ENCODE measurements at regions not wholly inside any gene's neighbourhood (a gene's known extent, or its start where the extent isn't known, plus 50 kb on each side); places are given as distances from the start of the nearest gene placed in this dataset.

DNA sequence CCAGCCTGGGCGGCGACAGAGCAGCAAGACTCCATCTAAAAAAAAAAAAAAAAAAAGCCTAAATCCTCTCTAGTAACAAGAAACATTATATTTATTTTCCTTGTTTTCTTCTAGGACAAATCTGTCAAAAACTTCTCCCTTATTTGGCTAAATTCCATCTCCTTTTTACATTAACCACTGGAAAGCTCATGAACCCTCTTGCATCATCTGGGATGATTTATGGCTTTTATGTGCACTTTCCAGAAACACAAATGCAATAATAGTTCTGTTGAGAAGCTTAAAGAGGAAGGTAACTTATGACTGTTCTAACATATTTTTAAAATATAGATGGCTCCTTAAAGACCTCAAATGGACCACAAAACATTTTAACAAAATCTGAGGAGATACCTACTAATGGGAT lies 526.1 kb upstream of the SPTLC3 start:
- no peak overlapping the region for H3K4me3 ChIP-seq (ENCODE audit: low read length)
- H3K27me3 ChIP-seq (ENCODE audit: control insufficient read depth, insufficient read depth, low read length), result no peaks in the 10 kb centered on the region
- H3K27ac ChIP-seq (ENCODE audit: low read length), result no peak overlapping the region
- no peaks in the 10 kb centered on the region for H3K9me3 ChIP-seq (ENCODE audit: control insufficient read depth, low read depth, low read length)
- no peaks in the 10 kb centered on the region for H3K4me1 ChIP-seq (ENCODE audit: control insufficient read depth, insufficient read depth, low read length)
- no CpG with 5 or more reads among the region's 2 CpGs for WGBS (ENCODE audit: insufficient coverage, low lambda C conversion rate)
- H3K36me3 ChIP-seq (ENCODE audit: control insufficient read depth, insufficient read depth, low read length), result no peaks in the 10 kb centered on the region
- DNase-seq, result no peak

DNA sequence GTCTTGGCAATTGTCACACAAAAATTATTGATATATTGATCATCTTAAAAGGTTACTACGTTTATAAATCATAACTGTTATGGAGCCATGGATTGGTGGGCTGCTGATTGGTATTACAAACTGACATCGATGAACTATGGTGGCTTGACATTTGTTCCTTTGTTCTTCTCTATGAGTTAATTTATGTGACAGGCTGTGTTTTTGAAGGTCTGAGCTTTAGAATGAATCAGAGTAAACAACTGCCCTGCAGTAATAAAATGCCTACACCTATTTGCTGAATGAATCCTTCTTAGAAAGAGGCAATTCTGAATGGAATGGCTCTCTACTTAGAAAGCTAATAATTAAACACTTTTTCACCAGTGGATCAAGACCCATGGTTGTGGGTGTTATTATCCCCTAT lies 506.3 kb upstream of the SPTLC3 start:
- 57% methylated on average over 1 of the region's 2 CpGs for WGBS (ENCODE audit: insufficient coverage, low lambda C conversion rate)
- Histone ChIP-seq H3K4me1 (ENCODE audit: control insufficient read depth, insufficient read depth, low read length) (no peaks in the 10 kb centered on the region), H3K27me3 (ENCODE audit: control insufficient read depth, insufficient read depth, low read length) (no peaks in the 10 kb centered on the region), H3K4me3 (ENCODE audit: low read length) (no peak overlapping the region), H3K27ac (ENCODE audit: low read length) (no peak overlapping the region), H3K36me3 (ENCODE audit: control insufficient read depth, insufficient read depth, low read length) (no peaks in the 10 kb centered on the region), H3K9me3 (ENCODE audit: control insufficient read depth, low read depth, low read length) (no peaks in the 10 kb centered on the region)
- DNase-seq, result no peak

DNA sequence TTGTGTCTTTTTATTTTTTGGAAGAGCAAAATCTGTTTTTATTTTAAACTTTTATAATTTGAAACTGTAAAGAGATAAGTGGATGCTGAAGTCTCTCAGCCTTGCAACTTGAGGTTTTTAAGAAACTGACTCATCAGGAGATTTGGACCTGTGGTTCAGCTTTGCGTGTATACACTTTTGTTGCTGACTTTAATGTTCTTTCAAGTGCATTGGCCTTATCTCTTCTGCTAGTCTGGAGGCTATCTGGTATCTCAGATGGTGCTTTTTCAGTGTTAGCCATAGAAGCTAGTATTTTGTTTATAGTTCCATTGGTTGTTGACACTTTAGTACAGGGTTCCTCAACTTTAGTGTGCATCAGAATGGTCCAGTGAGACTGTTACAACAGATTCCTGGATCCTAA lies 504.0 kb upstream of the SPTLC3 start:
- Histone ChIP-seq H3K27ac (ENCODE audit: low read length) (no peak overlapping the region), H3K27me3 (ENCODE audit: control insufficient read depth, insufficient read depth, low read length) (no peaks in the 10 kb centered on the region), H3K4me1 (ENCODE audit: control insufficient read depth, insufficient read depth, low read length) (no peaks in the 10 kb centered on the region), H3K36me3 (ENCODE audit: control insufficient read depth, insufficient read depth, low read length) (no peaks in the 10 kb centered on the region), H3K4me3 (ENCODE audit: low read length) (no peak overlapping the region), H3K9me3 (ENCODE audit: control insufficient read depth, low read depth, low read length) (no peaks in the 10 kb centered on the region)
- no CpG with 5 or more reads among the region's 1 CpG for WGBS (ENCODE audit: insufficient coverage, low lambda C conversion rate)
- DNase-seq, result no peak

DNA sequence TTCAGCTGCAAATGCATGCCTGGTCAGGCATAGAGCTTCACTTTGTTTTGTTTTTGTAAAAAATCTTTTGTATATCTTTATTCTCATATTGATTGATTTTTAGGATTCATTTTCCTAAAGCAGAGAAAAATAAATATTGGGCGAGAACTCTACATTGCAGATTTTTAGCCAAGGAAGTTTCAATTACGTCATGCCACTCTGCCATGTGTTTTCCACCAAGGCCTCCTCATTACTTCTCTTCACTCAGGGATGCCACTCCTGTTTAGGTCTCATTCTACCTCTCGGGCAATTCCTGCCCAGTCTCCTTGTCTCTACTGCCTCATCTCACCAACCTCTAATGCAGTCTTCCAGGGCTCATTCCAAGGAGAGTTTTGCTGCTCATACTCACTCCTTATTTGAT lies 497.3 kb upstream of the SPTLC3 start:
- DNase-seq, result no peak
- H3K36me3 ChIP-seq (ENCODE audit: control insufficient read depth, insufficient read depth, low read length), result no peaks in the 10 kb centered on the region
- H3K4me3 ChIP-seq (ENCODE audit: low read length), result no peak overlapping the region
- no peaks in the 10 kb centered on the region for H3K27me3 ChIP-seq (ENCODE audit: control insufficient read depth, insufficient read depth, low read length)
- H3K27ac ChIP-seq (ENCODE audit: low read length), result no peak overlapping the region
- H3K9me3 ChIP-seq (ENCODE audit: control insufficient read depth, low read depth, low read length), result no peaks in the 10 kb centered on the region
- no peaks in the 10 kb centered on the region for H3K4me1 ChIP-seq (ENCODE audit: control insufficient read depth, insufficient read depth, low read length)
- WGBS (ENCODE audit: insufficient coverage, low lambda C conversion rate), result 100% methylated on average over 1 of the region's 3 CpGs

DNA sequence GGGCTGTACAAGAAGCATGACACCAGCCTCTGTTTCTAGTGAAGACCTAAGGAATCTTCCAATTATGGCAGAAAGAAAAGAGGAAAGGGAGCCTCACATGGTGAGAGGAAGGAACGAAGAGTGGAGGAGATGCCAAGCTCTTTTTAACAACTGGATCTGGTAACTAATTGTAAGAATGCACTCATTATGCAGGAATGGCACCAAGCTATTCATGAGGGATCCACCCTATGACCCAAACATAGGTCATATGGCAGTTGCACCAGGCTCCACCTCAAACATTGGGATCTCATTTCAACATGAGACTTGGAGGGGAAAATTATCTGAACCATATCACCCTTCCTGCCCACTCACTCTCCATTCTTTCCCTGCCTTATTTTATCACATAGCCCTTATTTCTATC lies 496.0 kb upstream of the SPTLC3 start:
- DNase-seq, result no peak
- no CpG with 5 or more reads among the region's 1 CpG for WGBS (ENCODE audit: insufficient coverage, low lambda C conversion rate)
- no peak overlapping the region for H3K27ac ChIP-seq (ENCODE audit: low read length)
- H3K4me3 ChIP-seq (ENCODE audit: low read length), result no peak overlapping the region
- no peaks in the 10 kb centered on the region for H3K4me1 ChIP-seq (ENCODE audit: control insufficient read depth, insufficient read depth, low read length)
- H3K9me3 ChIP-seq (ENCODE audit: control insufficient read depth, low read depth, low read length), result no peaks in the 10 kb centered on the region
- no peaks in the 10 kb centered on the region for H3K27me3 ChIP-seq (ENCODE audit: control insufficient read depth, insufficient read depth, low read length)
- H3K36me3 ChIP-seq (ENCODE audit: control insufficient read depth, insufficient read depth, low read length), result no peaks in the 10 kb centered on the region

DNA sequence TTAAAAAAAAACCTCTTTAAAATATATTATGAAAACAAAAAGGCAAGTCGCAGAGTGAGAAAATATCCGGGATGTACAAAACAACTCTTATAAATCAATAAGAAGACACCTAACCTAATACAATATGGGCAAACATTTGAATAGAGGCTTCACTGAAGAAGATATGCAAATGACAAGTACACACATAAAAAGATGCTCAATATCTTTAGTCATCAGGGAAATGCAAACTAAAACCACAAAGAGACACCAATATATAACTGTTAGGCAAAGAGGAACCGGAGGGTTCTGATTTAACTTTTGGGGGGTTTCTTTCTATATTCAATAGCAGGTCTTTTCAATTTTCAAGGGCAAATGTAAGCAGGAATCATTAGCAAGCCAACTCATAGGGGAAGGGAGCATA lies 480.7 kb upstream of the SPTLC3 start:
- H3K27ac ChIP-seq (ENCODE audit: low read length), result no peak overlapping the region

DNA sequence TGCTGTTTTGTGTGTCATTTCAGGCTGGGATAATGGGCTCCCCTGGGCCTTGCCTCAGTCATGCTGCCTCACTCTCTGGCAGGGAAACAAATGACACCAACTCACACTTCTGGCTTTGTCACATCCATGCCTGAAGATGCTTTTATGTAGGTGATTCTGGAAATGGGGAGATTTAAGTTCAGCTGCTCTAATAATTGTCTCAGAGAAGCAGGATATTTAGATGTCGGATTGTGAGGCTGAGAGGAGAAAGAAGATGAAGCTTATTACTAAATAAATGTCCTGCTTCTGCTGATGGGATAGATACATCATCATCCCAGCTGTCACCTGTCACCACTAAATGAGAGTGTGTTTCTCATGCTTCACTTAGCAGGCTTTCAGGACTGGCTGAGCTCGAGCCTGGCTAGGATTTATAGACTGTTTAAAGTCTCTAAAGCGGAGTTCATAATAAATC lies 480.2 kb upstream of the SPTLC3 start:
- no peaks in the 10 kb centered on the region for H3K36me3 ChIP-seq (ENCODE audit: control insufficient read depth, insufficient read depth, low read length)
- no peaks in the 10 kb centered on the region for H3K9me3 ChIP-seq (ENCODE audit: control insufficient read depth, low read depth, low read length)
- H3K27ac ChIP-seq (ENCODE audit: low read length), result no peak overlapping the region
- no peak overlapping the region for H3K4me3 ChIP-seq (ENCODE audit: low read length)
- no CpG with 5 or more reads among the region's 3 CpGs for WGBS (ENCODE audit: insufficient coverage, low lambda C conversion rate)
- H3K27me3 ChIP-seq (ENCODE audit: control insufficient read depth, insufficient read depth, low read length), result no peaks in the 10 kb centered on the region
- H3K4me1 ChIP-seq (ENCODE audit: control insufficient read depth, insufficient read depth, low read length), result no peaks in the 10 kb centered on the region
- DNase-seq, result no peak

More for the DNA sequence above, 480.7 kb upstream of the SPTLC3 start:
- no peaks in the 10 kb centered on the region for H3K27me3 ChIP-seq (ENCODE audit: control insufficient read depth, insufficient read depth, low read length)
- WGBS (ENCODE audit: insufficient coverage, low lambda C conversion rate), result no CpG with 5 or more reads among the region's 3 CpGs
- no peak overlapping the region for H3K4me3 ChIP-seq (ENCODE audit: low read length)
- H3K9me3 ChIP-seq (ENCODE audit: control insufficient read depth, low read depth, low read length), result no peaks in the 10 kb centered on the region
- no peaks in the 10 kb centered on the region for H3K36me3 ChIP-seq (ENCODE audit: control insufficient read depth, insufficient read depth, low read length)
- no peaks in the 10 kb centered on the region for H3K4me1 ChIP-seq (ENCODE audit: control insufficient read depth, insufficient read depth, low read length)
- DNase-seq, result no peak

DNA sequence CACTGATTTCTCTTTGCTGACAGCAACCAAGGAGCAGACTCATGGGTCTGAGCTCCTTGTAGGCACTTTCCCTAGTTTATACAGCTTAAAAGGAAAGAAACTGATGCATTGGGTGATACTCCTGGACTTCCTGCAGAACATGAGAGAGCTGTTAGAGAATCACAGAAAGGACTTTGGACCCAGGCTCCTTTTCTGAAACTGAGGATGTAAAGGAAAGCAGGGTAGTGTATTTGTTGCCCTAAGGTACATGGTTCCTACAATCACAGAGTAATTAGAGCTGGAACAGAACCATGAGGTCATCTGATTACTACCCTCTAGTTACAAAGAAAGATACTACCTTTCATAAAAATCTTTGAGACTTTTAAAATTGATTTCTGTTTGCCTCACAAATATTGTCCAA lies 477.1 kb upstream of the SPTLC3 start:
- H3K27ac ChIP-seq (ENCODE audit: low read length), result no peak overlapping the region
- no peaks in the 10 kb centered on the region for H3K27me3 ChIP-seq (ENCODE audit: control insufficient read depth, insufficient read depth, low read length)
- H3K36me3 ChIP-seq (ENCODE audit: control insufficient read depth, insufficient read depth, low read length), result no peaks in the 10 kb centered on the region
- H3K9me3 ChIP-seq (ENCODE audit: control insufficient read depth, low read depth, low read length), result no peaks in the 10 kb centered on the region
- H3K4me1 ChIP-seq (ENCODE audit: control insufficient read depth, insufficient read depth, low read length), result no peaks in the 10 kb centered on the region
- no peak overlapping the region for H3K4me3 ChIP-seq (ENCODE audit: low read length)
- no peak for DNase-seq

DNA sequence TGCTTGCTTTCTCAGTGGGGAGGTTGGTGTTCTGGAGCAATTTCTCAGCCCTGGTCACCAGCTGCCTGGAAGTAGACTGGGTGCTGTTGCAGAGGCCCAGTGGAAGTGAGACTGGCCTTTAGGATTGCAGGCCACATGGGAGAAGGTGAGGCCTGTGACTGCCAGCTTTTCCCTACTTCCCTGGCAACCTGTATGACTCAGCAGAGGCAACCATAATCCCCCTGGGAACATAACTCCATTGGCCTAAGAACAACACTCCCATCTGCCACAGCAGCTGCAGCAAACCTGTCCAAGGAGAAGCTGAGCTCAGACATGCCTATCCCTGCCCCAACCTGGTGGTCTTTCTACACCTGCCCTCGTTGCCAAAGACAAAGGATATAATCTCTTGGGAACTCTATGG lies 473.5 kb upstream of the SPTLC3 start:
- Histone ChIP-seq H3K27ac (ENCODE audit: low read length) (no peak overlapping the region), H3K4me3 (ENCODE audit: low read length) (no peak overlapping the region), H3K36me3 (ENCODE audit: control insufficient read depth, insufficient read depth, low read length) (no peaks in the 10 kb centered on the region), H3K9me3 (ENCODE audit: control insufficient read depth, low read depth, low read length) (no peaks in the 10 kb centered on the region), H3K27me3 (ENCODE audit: control insufficient read depth, insufficient read depth, low read length) (no peaks in the 10 kb centered on the region), H3K4me1 (ENCODE audit: control insufficient read depth, insufficient read depth, low read length) (no peaks in the 10 kb centered on the region)
- WGBS (ENCODE audit: insufficient coverage, low lambda C conversion rate), result no CpG with 5 or more reads among the region's 1 CpG
- no peak for DNase-seq

DNA sequence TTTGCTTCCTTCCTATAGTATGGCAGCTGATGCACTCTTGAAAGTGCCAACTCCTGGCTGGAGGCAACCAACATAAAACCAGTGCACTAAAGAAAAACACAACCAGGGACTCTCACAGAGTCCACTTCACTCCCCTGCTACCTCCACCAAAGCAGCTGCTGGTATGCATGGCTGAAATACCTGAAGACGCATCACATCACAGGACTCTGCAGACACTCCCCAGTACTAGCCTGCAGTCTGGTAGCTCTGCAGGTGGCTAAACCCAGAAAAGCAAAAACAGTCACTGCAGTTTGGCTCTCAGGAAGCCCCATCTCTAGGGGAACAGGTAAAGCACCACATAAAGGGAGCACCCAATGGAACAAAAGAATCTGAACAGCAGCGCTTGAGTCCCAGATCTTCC lies 473.0 kb upstream of the SPTLC3 start:
- no CpG with 5 or more reads among the region's 2 CpGs for WGBS (ENCODE audit: insufficient coverage, low lambda C conversion rate)
- no peaks in the 10 kb centered on the region for H3K9me3 ChIP-seq (ENCODE audit: control insufficient read depth, low read depth, low read length)
- H3K4me3 ChIP-seq (ENCODE audit: low read length), result no peak overlapping the region
- H3K36me3 ChIP-seq (ENCODE audit: control insufficient read depth, insufficient read depth, low read length), result no peaks in the 10 kb centered on the region
- no peak overlapping the region for H3K27ac ChIP-seq (ENCODE audit: low read length)
- no peaks in the 10 kb centered on the region for H3K4me1 ChIP-seq (ENCODE audit: control insufficient read depth, insufficient read depth, low read length)
- DNase-seq, result no peak
- no peaks in the 10 kb centered on the region for H3K27me3 ChIP-seq (ENCODE audit: control insufficient read depth, insufficient read depth, low read length)

DNA sequence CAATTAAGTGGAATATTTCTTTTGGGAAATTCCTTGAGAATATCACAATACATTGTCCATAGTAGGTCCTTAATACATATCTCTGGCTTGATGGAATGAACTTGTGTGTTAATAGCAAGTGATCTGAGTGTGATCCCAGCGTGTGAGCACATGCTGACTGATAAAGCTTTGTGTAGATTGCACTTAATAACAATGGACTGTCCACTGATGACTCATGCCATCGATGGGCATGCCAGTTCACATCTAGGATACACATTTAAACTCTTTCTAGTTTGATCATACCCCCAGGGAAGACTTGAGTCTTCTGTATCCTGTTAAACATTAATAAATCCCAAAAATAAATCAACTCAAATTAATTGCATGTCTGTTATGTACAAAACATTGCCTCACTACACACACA lies 454.3 kb upstream of the SPTLC3 start:
- no CpG with 5 or more reads among the region's 2 CpGs for WGBS (ENCODE audit: insufficient coverage, low lambda C conversion rate)
- Histone ChIP-seq H3K4me1 (ENCODE audit: control insufficient read depth, insufficient read depth, low read length) (no peaks in the 10 kb centered on the region), H3K36me3 (ENCODE audit: control insufficient read depth, insufficient read depth, low read length) (no peaks in the 10 kb centered on the region), H3K27ac (ENCODE audit: low read length) (no peak overlapping the region), H3K4me3 (ENCODE audit: low read length) (no peak overlapping the region), H3K27me3 (ENCODE audit: control insufficient read depth, insufficient read depth, low read length) (no peaks in the 10 kb centered on the region), H3K9me3 (ENCODE audit: control insufficient read depth, low read depth, low read length) (no peaks in the 10 kb centered on the region)
- DNase-seq, result no peak

All from large intestine (tissue), 3 donors.